Cardiac fibroblast (primary cell): ENCODE measurements at regions not wholly inside any gene's neighbourhood (a gene's known extent, or its start where the extent isn't known, plus 50 kb on each side); places are given as distances from the start of the nearest gene placed in this dataset.

Experiments
- DNase-seq, 2 donors: peaks; one replicate each; pipeline versions ENCODE4 v3.0.0 to v3.0.0-alpha.2; 2010; ENCODE audit warnings: low read depth in 2 of 2
- H3K4me3 ChIP-seq, 2 donors: replicated peaks in 1 of 2; 1 replicate in 1 of 2; 2 replicates in 1 of 2; pipeline ENCODE4 v1.5.1; 2011; ENCODE audit warnings: low read depth in 2 of 2, low read length in 2 of 2, mild to moderate bottlenecking in 2 of 2, moderate library complexity in 1 of 2
- CTCF ChIP-seq: IDR thresholded peaks from one replicate; pipeline ENCODE4 v1.5.1; 2011; ENCODE audit warnings: low read depth, mild to moderate bottlenecking, low read length, inconsistent platforms

- no peak overlapping the region for H3K4me3 ChIP-seq
- no peak for TF ChIP-seq CTCF
- DNase-seq, result no peak
These were observed 311.0 kb downstream of the PTEN start for GRCh38 chr10:88174391-88174790.

GRCh38 chr10:88178758-88179157, 315.3 kb downstream of the PTEN start:
- DNase-seq, result no peak
- no peak overlapping the region for H3K4me3 ChIP-seq
- no peak for TF ChIP-seq CTCF

GRCh38 chr10:88179831-88180230, 316.4 kb downstream of the PTEN start:
- DNase-seq, result no peak

GRCh38 chr10:88181902-88182600, 318.6 kb downstream of the PTEN start:
- no peak for TF ChIP-seq CTCF
- DNase-seq, result no peak
- no peak overlapping the region for H3K4me3 ChIP-seq

More at GRCh38 chr10:88179831-88180230, 316.4 kb downstream of the PTEN start:
- H3K4me3 ChIP-seq, result no peak overlapping the region
- no peak for TF ChIP-seq CTCF

GRCh38 chr10:88182601-88182930, 319.1 kb downstream of the PTEN start:
- no peak for TF ChIP-seq CTCF
- DNase-seq, result peak in 1 of 2 donors; percentile 37
- H3K4me3 ChIP-seq, result no peak overlapping the region

- DNase-seq, result no peak
- no peak overlapping the region for H3K4me3 ChIP-seq
- TF ChIP-seq CTCF, result no peak
These were observed 321.3 kb downstream of the PTEN start for GRCh38 chr10:88184543-88185297.
